ENCODE measurements at regions not wholly inside any gene's neighbourhood (a gene's known extent, or its start where the extent isn't known, plus 50 kb on each side); places are given as distances from the start of the nearest gene placed in this dataset.

DNA sequence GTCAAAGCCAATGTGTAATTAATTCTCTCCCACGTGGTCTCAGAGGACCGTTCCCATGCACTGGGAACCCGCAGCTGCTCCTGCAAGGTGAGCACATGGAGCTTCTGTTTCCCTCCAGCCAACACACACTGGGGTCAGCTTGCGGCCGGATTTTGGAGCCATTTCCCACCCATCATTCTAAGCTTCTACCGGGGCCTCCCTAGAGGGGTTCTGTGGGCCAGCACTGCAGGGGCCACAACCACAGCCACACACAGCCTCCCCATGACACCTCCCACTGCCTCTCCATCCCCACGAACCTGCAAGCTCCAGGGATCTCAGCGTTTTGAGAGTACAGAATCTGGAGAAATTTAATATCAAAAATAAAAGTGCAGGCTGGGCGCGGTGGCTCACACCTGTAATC lies 120.7 kb upstream of the SOX1 start:
- no peak for DNase-seq (ENCODE audit: low spot score)
- no peaks in the 10 kb centered on the region for H3K4me1 ChIP-seq (ENCODE audit: insufficient read depth, low read length, poor library complexity, severe bottlenecking)
- no peaks in the 10 kb centered on the region for H3K36me3 ChIP-seq (ENCODE audit: insufficient read depth, low read length, poor library complexity, severe bottlenecking)
- intact Hi-C loops (cut with micrococcal nuclease; ENCODE audit: unreplicated experiment): no loop called here
- no peak for TF ChIP-seq EZH2 (IDR thresholded peaks at IDR 0.05; ENCODE audit: borderline replicate concordance, low read depth, low read length, poor library complexity, severe bottlenecking)
- TF ChIP-seq, protein P1, sequence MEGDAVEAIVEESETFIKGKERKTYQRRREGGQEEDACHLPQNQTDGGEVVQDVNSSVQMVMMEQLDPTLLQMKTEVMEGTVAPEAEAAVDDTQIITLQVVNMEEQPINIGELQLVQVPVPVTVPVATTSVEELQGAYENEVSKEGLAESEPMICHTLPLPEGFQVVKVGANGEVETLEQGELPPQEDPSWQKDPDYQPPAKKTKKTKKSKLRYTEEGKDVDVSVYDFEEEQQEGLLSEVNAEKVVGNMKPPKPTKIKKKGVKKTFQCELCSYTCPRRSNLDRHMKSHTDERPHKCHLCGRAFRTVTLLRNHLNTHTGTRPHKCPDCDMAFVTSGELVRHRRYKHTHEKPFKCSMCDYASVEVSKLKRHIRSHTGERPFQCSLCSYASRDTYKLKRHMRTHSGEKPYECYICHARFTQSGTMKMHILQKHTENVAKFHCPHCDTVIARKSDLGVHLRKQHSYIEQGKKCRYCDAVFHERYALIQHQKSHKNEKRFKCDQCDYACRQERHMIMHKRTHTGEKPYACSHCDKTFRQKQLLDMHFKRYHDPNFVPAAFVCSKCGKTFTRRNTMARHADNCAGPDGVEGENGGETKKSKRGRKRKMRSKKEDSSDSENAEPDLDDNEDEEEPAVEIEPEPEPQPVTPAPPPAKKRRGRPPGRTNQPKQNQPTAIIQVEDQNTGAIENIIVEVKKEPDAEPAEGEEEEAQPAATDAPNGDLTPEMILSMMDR (conservative IDR thresholded peaks at IDR 0.05; ENCODE audit: low read depth, low read length): no peak
- peaks cover 4% of the 10 kb centered on the region for H3K9me3 ChIP-seq (ENCODE audit: low read depth, low read length, poor library complexity, severe bottlenecking)
- CTCF ChIA-PET: no interaction called here
- POLR2A ChIA-PET (ENCODE audit: low non-redundant PET): no interaction called here
- no TSS peak for BruUV-seq (replicated peaks)
- no peak overlapping the region for H3K27ac ChIP-seq (ENCODE audit: low read depth, low read length, poor library complexity, severe bottlenecking)
- no peak overlapping the region for H3K4me3 ChIP-seq (ENCODE audit: low read depth, low read length, poor library complexity, severe bottlenecking)
- peaks cover 46% of the 10 kb centered on the region for H3K27me3 ChIP-seq (replicated peaks; ENCODE audit: insufficient read depth, low read depth, low read length, poor library complexity)

DNA sequence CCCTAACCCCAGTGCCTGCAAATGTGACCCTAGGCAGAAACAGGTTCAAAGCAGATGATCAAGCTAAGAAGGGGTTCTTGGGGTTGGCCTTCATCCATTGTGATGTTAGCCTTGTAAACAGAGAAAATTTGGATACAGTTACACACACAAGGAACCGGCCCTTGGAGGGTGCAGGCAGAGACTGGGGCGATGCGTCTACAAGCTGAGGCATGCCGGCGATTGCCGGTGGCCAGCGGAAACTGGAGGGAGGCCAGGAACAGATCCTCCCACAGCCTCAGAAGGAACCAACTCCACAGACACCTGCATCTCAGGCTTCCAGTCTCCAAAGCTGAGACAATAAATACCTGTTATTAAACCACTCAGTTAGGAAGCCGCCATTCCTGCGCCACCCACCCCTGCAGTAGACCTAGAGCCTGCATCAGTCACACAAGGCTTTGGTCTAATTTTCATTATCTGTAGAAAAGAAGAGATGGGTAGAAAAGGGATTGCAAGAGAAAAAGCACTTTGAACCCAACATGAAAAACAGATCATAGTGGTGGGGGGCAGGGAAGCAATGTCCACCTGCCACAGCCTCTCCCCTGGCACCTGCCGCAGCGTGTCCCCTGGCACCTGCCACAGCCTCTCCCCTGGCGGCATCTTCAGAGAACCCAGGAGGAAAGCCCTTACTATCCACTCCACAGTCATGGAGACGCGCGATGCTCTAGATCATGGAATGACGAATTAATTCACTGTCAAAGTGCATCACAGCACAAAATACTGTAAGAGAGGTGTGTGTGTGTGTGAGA lies 119.7 kb upstream of the SOX1 start:
- H3K27ac ChIP-seq (ENCODE audit: low read depth, low read length, poor library complexity, severe bottlenecking): no peak overlapping the region
- peaks cover 46% of the 10 kb centered on the region for H3K27me3 ChIP-seq (replicated peaks; ENCODE audit: insufficient read depth, low read depth, low read length, poor library complexity)
- H3K4me3 ChIP-seq (ENCODE audit: low read depth, low read length, poor library complexity, severe bottlenecking): no peak overlapping the region
- CTCF ChIA-PET: no interaction called here
- DNase-seq (ENCODE audit: low spot score): no peak
- POLR2A ChIA-PET (ENCODE audit: low non-redundant PET): no interaction called here
- TF ChIP-seq, protein P1 (conservative IDR thresholded peaks at IDR 0.05; ENCODE audit: low read depth, low read length): no peak
- TF ChIP-seq EZH2 (IDR thresholded peaks at IDR 0.05; ENCODE audit: borderline replicate concordance, low read depth, low read length, poor library complexity, severe bottlenecking): no peak
- H3K36me3 ChIP-seq (ENCODE audit: insufficient read depth, low read length, poor library complexity, severe bottlenecking): no peaks in the 10 kb centered on the region
- BruUV-seq (replicated peaks): no TSS peak
- peaks cover 4% of the 10 kb centered on the region for H3K9me3 ChIP-seq (ENCODE audit: low read depth, low read length, poor library complexity, severe bottlenecking)
- no peaks in the 10 kb centered on the region for H3K4me1 ChIP-seq (ENCODE audit: insufficient read depth, low read length, poor library complexity, severe bottlenecking)
- intact Hi-C loops (cut with micrococcal nuclease; ENCODE audit: unreplicated experiment): no loop called here

DNA sequence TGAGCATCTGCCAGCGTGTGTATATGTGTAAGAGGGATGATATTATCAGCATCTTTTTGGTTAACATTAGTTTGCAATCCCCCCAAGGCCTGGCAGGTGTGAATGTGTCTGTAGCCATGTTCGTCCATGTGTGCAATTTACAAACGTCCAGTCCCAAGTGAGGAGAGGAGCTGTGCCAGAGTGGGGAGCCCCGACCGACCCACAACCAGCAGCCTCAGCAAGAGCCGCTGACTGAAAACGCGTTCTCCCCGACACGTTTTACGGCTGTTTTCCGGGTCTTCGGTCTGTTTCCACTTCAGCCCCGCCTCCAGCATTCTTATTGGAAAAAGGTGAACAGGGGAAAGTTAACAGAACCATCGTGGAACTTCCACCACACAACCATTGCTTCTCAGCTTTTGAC lies 119.1 kb upstream of the SOX1 start:
- H3K27me3 ChIP-seq (replicated peaks; ENCODE audit: insufficient read depth, low read depth, low read length, poor library complexity): peaks cover 46% of the 10 kb centered on the region
- CTCF ChIA-PET: no interaction called here
- no peak for DNase-seq (ENCODE audit: low spot score)

More for the DNA sequence above, 119.1 kb upstream of the SOX1 start:
- TF ChIP-seq EZH2 (IDR thresholded peaks at IDR 0.05; ENCODE audit: borderline replicate concordance, low read depth, low read length, poor library complexity, severe bottlenecking): no peak
- TF ChIP-seq, protein P1 (conservative IDR thresholded peaks at IDR 0.05; ENCODE audit: low read depth, low read length): no peak
- intact Hi-C loops (cut with micrococcal nuclease; ENCODE audit: unreplicated experiment): no loop called here
- H3K4me3 ChIP-seq (ENCODE audit: low read depth, low read length, poor library complexity, severe bottlenecking): no peak overlapping the region
- H3K36me3 ChIP-seq (ENCODE audit: insufficient read depth, low read length, poor library complexity, severe bottlenecking): no peaks in the 10 kb centered on the region
- H3K4me1 ChIP-seq (ENCODE audit: insufficient read depth, low read length, poor library complexity, severe bottlenecking): no peaks in the 10 kb centered on the region
- H3K9me3 ChIP-seq (ENCODE audit: low read depth, low read length, poor library complexity, severe bottlenecking): peaks cover 4% of the 10 kb centered on the region
- POLR2A ChIA-PET (ENCODE audit: low non-redundant PET): no interaction called here
- BruUV-seq (replicated peaks): no TSS peak
- H3K27ac ChIP-seq (ENCODE audit: low read depth, low read length, poor library complexity, severe bottlenecking): no peak overlapping the region

All from A673 (cell line).